Prostate gland (tissue), 2 donors: ENCODE measurements at regions not wholly inside any gene's neighbourhood (a gene's known extent, or its start where the extent isn't known, plus 50 kb on each side); places are given as distances from the start of the nearest gene placed in this dataset.

ENCODE experiments used
- DNase-seq: peaks from one replicate; pipeline ENCODE4 v3.0.0-alpha.2; 2019; ENCODE audit warnings: low spot score
- H3K27ac ChIP-seq, 2 donors: fragments of 200-600 bp; sonication (generic); 2 replicates each; pipeline ENCODE4 v1.5.1; 2017 to 2019
- H3K27me3 ChIP-seq: fragments of 200-600 bp; sonication (generic); replicated peaks from 2 replicates; pipeline ENCODE4 v1.5.1; 2019; ENCODE audit not compliant: insufficient read depth
- H3K36me3 ChIP-seq, 2 donors: fragments of 200-600 bp; sonication (generic); 1 replicate in 1 of 2; 2 replicates in 1 of 2; pipeline versions ENCODE4 v1.5.1 to v1.8.1; 2017 to 2019
- H3K4me1 ChIP-seq: fragments of 200-600 bp; sonication (generic); replicated peaks from 2 replicates; pipeline ENCODE4 v1.5.1; 2019
- H3K4me3 ChIP-seq, 2 donors: fragments of 200-600 bp; sonication (generic); 2 replicates each; pipeline ENCODE4 v1.5.1; 2017 to 2019
- H3K9me3 ChIP-seq: fragments of 200-600 bp; sonication (generic); 2 replicates; pipeline ENCODE4 v1.5.1; 2017
- CTCF ChIP-seq, 4 experiments: fragments of 200-600 bp in 2 of 4; fragments of 450-650 bp in 2 of 4; sonication (generic) in 2 of 4; IDR thresholded peaks; 1 replicate in 3 of 4; 2 replicates in 1 of 4; pipeline ENCODE4 v1.5.1; 2016 to 2019; ENCODE audit warnings: antibody characterized with exemption in 4 of 4, mild to moderate bottlenecking in 2 of 4, moderate library complexity in 2 of 4
- POLR2A ChIP-seq: fragments of 450-650 bp; IDR thresholded peaks from one replicate; pipeline ENCODE4 v1.6.1; 2016; ENCODE audit warnings: antibody characterized with exemption, mild to moderate bottlenecking
- POLR2AphosphoS5 ChIP-seq: sonication (generic); formaldehyde crosslinking; IDR thresholded peaks from one replicate; pipeline ENCODE4 v1.6.1; 2017; ENCODE audit warnings: antibody characterized with exemption
- WGBS: methylation state at CpG from one replicate; pipeline ENCODE4 v1.1.5; 2018; 5-methylcytosine and 5-hydroxymethylcytosine counted together
- intact Hi-C: fragments of 100-400 bp; cut with DNase I; formaldehyde crosslinking; loops from one replicate; pipeline ENCODE4 v1.14.2; 2022

- H3K4me1 ChIP-seq = no peaks in the 10 kb centered on the region
- 80% methylated on average over 5 of the region's 5 CpGs for WGBS
- intact Hi-C loops = no loop called here
- no peaks in the 10 kb centered on the region for H3K36me3 ChIP-seq
- no peak overlapping the region for H3K4me3 ChIP-seq
- H3K9me3 ChIP-seq = no peaks in the 10 kb centered on the region
- no peak for DNase-seq
- TF ChIP-seq CTCF (IDR thresholded peaks at IDR 0.05) (no peak), POLR2AphosphoS5 (no peak), POLR2A (no peak)
- no peak overlapping the region for H3K27ac ChIP-seq
- H3K27me3 ChIP-seq = no peaks in the 10 kb centered on the region
Observed at GRCh38 chr3:106827515-106828213, 549.6 kb upstream of the CCDC54 start.

- no peaks in the 10 kb centered on the region for H3K27me3 ChIP-seq
- H3K9me3 ChIP-seq = no peaks in the 10 kb centered on the region
- DNase-seq = no peak
- no peak overlapping the region for H3K27ac ChIP-seq
- H3K4me1 ChIP-seq = no peaks in the 10 kb centered on the region
- 85% methylated on average over 3 of the region's 3 CpGs for WGBS
- H3K4me3 ChIP-seq = no peak overlapping the region
- no peak for TF ChIP-seq POLR2A
- no peak for TF ChIP-seq POLR2AphosphoS5
- no peak for TF ChIP-seq CTCF (IDR thresholded peaks at IDR 0.05)
- intact Hi-C loops = no loop called here
- no peaks in the 10 kb centered on the region for H3K36me3 ChIP-seq
Observed at GRCh38 chr3:106829206-106829605, 548.0 kb upstream of the CCDC54 start.

GRCh38 chr3:106830334-106830733 lies 546.9 kb upstream of the CCDC54 start:
- no peaks in the 10 kb centered on the region for H3K36me3 ChIP-seq
- intact Hi-C loops = no loop called here
- DNase-seq = no peak
- no peaks in the 10 kb centered on the region for H3K27me3 ChIP-seq
- TF ChIP-seq POLR2AphosphoS5 (no peak), CTCF (IDR thresholded peaks at IDR 0.05) (no peak)
- no peaks in the 10 kb centered on the region for H3K4me1 ChIP-seq
- WGBS = 73% methylated on average over 2 of the region's 2 CpGs
- no peaks in the 10 kb centered on the region for H3K9me3 ChIP-seq
- H3K27ac ChIP-seq = no peak overlapping the region
- no peak overlapping the region for H3K4me3 ChIP-seq

GRCh38 chr3:106836906-106837305 lies 540.3 kb upstream of the CCDC54 start:
- Histone ChIP-seq H3K4me1 (no peaks in the 10 kb centered on the region), H3K27me3 (no peaks in the 10 kb centered on the region), H3K36me3 (no peaks in the 10 kb centered on the region), H3K27ac (no peak overlapping the region), H3K9me3 (no peaks in the 10 kb centered on the region), H3K4me3 (no peak overlapping the region)
- intact Hi-C loops = no loop called here
- WGBS = 53% methylated on average over 5 of the region's 5 CpGs
- no peak for DNase-seq
- TF ChIP-seq CTCF (IDR thresholded peaks at IDR 0.05) (no peak), POLR2AphosphoS5 (no peak), POLR2A (no peak)

- WGBS = 94% methylated on average over 3 of the region's 3 CpGs
Observed at GRCh38 chr3:106837616-106838015, 539.6 kb upstream of the CCDC54 start.

More at GRCh38 chr3:106837616-106838015, 539.6 kb upstream of the CCDC54 start:
- Histone ChIP-seq H3K36me3 (no peaks in the 10 kb centered on the region), H3K27me3 (no peaks in the 10 kb centered on the region), H3K9me3 (no peaks in the 10 kb centered on the region), H3K27ac (no peak overlapping the region), H3K4me3 (no peak overlapping the region), H3K4me1 (no peaks in the 10 kb centered on the region)
- intact Hi-C loops = no loop called here
- no peak for TF ChIP-seq POLR2AphosphoS5
- no peak for TF ChIP-seq CTCF (IDR thresholded peaks at IDR 0.05)
- DNase-seq = no peak
